Hepatocyte (in vitro differentiated cells): ENCODE measurements at regions not wholly inside any gene's neighbourhood (a gene's known extent, or its start where the extent isn't known, plus 50 kb on each side); places are given as distances from the start of the nearest gene placed in this dataset.

ENCODE experiments used
- CTCF ChIP-seq: fragments of 200-600 bp; sonication (generic); IDR thresholded peaks from 2 replicates; pipeline ENCODE4 v1.5.1; 2016; ENCODE audit warnings: antibody characterized with exemption, mild to moderate bottlenecking; ENCODE audit not compliant: poor library complexity
- EZH2 ChIP-seq: fragments of 200-600 bp; sonication (generic); IDR thresholded peaks from 2 replicates; pipeline ENCODE4 v1.6.1; 2016; ENCODE audit warnings: antibody characterized with exemption, mild to moderate bottlenecking, borderline replicate concordance
- EZH2phosphoT487 ChIP-seq: fragments of 200-600 bp; sonication (generic); IDR thresholded peaks from one replicate; pipeline ENCODE4 v1.6.1; 2018; ENCODE audit warnings: antibody characterized with exemption, mild to moderate bottlenecking, low read depth, moderate library complexity; ENCODE audit not compliant: unreplicated experiment, severe bottlenecking

- TF ChIP-seq EZH2 (no peak), EZH2phosphoT487 (no peak), CTCF (no peak)
These were observed 97.9 kb upstream of the LPAR1 start for GRCh38 chr9:111136180-111136579.
